CD14-positive monocyte (primary cell): ENCODE measurements at regions not wholly inside any gene's neighbourhood (a gene's known extent, or its start where the extent isn't known, plus 50 kb on each side); places are given as distances from the start of the nearest gene placed in this dataset.

Source experiments
- DNase-seq, 3 donors: peaks; one replicate each; pipeline ENCODE4 v3.0.0-alpha.2; 2011 to 2022
- H2AFZ ChIP-seq: 2 replicates; pipeline ENCODE4 v1.6.0; 2012; ENCODE audit warnings: mild to moderate bottlenecking, low read depth, low read length, inconsistent platforms; ENCODE audit not compliant: insufficient read depth, poor library complexity, severe bottlenecking
- H3K27ac ChIP-seq, 2 donors: 1 replicate in 1 of 2; 2 replicates in 1 of 2; pipeline ENCODE4 v1.5.1; 2012 to 2013; ENCODE audit warnings: low read length in 2 of 2, control low read depth in 1 of 2, inconsistent platforms in 1 of 2, low read depth in 1 of 2, mild to moderate bottlenecking in 1 of 2
- H3K27me3 ChIP-seq, 2 donors: one replicate each; pipeline versions ENCODE4 v1.6.0 to v1.6.1; 2011 to 2013; ENCODE audit warnings: low read length in 2 of 2; ENCODE audit not compliant: control insufficient read depth in 2 of 2, insufficient read depth in 2 of 2
- H3K36me3 ChIP-seq, 2 donors: replicated peaks in 1 of 2; 1 replicate in 1 of 2; 2 replicates in 1 of 2; pipeline versions ENCODE4 v1.5.1 to v1.6.1; 2012 to 2013; ENCODE audit warnings: low read length in 2 of 2, control low read depth in 1 of 2, inconsistent platforms in 1 of 2, mild to moderate bottlenecking in 1 of 2; ENCODE audit not compliant: insufficient read depth in 2 of 2, control insufficient read depth in 1 of 2
- H3K4me1 ChIP-seq, 2 donors: 1 replicate in 1 of 2; 2 replicates in 1 of 2; pipeline versions ENCODE4 v1.5.1 to v1.6.1; 2012 to 2013; ENCODE audit warnings: low read length in 2 of 2, control low read depth in 1 of 2, inconsistent platforms in 1 of 2, mild to moderate bottlenecking in 1 of 2, moderate library complexity in 1 of 2; ENCODE audit not compliant: insufficient read depth in 2 of 2, control insufficient read depth in 1 of 2
- H3K4me2 ChIP-seq: replicated peaks from 2 replicates; pipeline ENCODE3; 2012; ENCODE audit warnings: low read length, moderate library complexity, mild to moderate bottlenecking; ENCODE audit not compliant: poor library complexity, severe bottlenecking; ENCODE audit errors: extremely low read depth
- H3K4me3 ChIP-seq, 3 experiments: fragments of 200-600 bp in 1 of 3; sonication (generic) in 1 of 3; replicated peaks in 1 of 3; 1 replicate in 2 of 3; 2 replicates in 1 of 3; pipeline ENCODE4 v1.5.1; 2011 to 2013; ENCODE audit warnings: low read length in 3 of 3, mild to moderate bottlenecking in 3 of 3, control low read depth in 2 of 3, low read depth in 2 of 3, inconsistent platforms in 1 of 3, moderate library complexity in 1 of 3
- H3K79me2 ChIP-seq: 2 replicates; pipeline ENCODE4 v1.6.0; 2012; ENCODE audit warnings: mild to moderate bottlenecking, control low read depth, inconsistent platforms, low read length, moderate library complexity; ENCODE audit not compliant: insufficient read depth
- H3K9ac ChIP-seq: 2 replicates; pipeline ENCODE4 v1.6.0; 2017; ENCODE audit warnings: low read length, mild to moderate bottlenecking; ENCODE audit not compliant: insufficient read depth, poor library complexity, severe bottlenecking
- H3K9me3 ChIP-seq, 2 donors: replicated peaks in 1 of 2; 1 replicate in 1 of 2; 2 replicates in 1 of 2; pipeline versions ENCODE4 v1.5.1 to v1.6.1; 2012 to 2013; ENCODE audit warnings: low read length in 2 of 2, control low read depth in 1 of 2; ENCODE audit not compliant: control insufficient read depth in 1 of 2, insufficient read depth in 1 of 2
- H4K20me1 ChIP-seq: 2 replicates; pipeline ENCODE4 v1.6.0; 2012; ENCODE audit warnings: mild to moderate bottlenecking, low read length, control low read depth, moderate library complexity; ENCODE audit not compliant: insufficient read depth
- H3K27ac Mint-ChIP-seq, 7 donors: one replicate each; pipeline ENCODE4 v1.8.0; 2020; ENCODE audit warnings: mild to moderate bottlenecking in 7 of 7, mixed read lengths in 7 of 7, moderate library complexity in 6 of 7, inconsistent platforms in 2 of 7
- H3K27me3 Mint-ChIP-seq, 3 donors: one replicate each; pipeline ENCODE4 v1.8.0; 2021 to 2022; ENCODE audit warnings: low read depth in 3 of 3, mild to moderate bottlenecking in 3 of 3, mixed read lengths in 3 of 3, moderate library complexity in 3 of 3, inconsistent platforms in 1 of 3
- H3K36me3 Mint-ChIP-seq, 2 donors: one replicate each; pipeline ENCODE4 v1.8.0; 2020; ENCODE audit warnings: mixed read lengths in 2 of 2, inconsistent platforms in 1 of 2, mild to moderate bottlenecking in 1 of 2
- H3K4me1 Mint-ChIP-seq: one replicate; pipeline ENCODE4 v1.8.0; 2020; ENCODE audit warnings: mild to moderate bottlenecking, mixed read lengths
- H3K4me3 Mint-ChIP-seq, 2 donors: one replicate each; pipeline ENCODE4 v1.8.0; 2020; ENCODE audit warnings: mild to moderate bottlenecking in 2 of 2, mixed read lengths in 2 of 2, moderate library complexity in 1 of 2
- H3K9me3 Mint-ChIP-seq, 7 donors: one replicate each; pipeline ENCODE4 v1.8.0; 2020 to 2022; ENCODE audit warnings: mixed read lengths in 7 of 7, mild to moderate bottlenecking in 6 of 7, moderate library complexity in 6 of 7, inconsistent platforms in 2 of 7
- CTCF ChIP-seq: fragments of 200-600 bp; IDR thresholded peaks from one replicate; pipeline ENCODE4 v1.8.0; 2022; ENCODE audit warnings: antibody characterized with exemption, mild to moderate bottlenecking
- WGBS: methylation state at CpG from one replicate; pipeline ENCODE4 v1.1.5; 2013; ENCODE audit warnings: missing lambda C conversion rate; ENCODE audit not compliant: insufficient coverage; 5-methylcytosine and 5-hydroxymethylcytosine counted together
- intact Hi-C, 2 donors: fragments of 100-400 bp; cut with micrococcal nuclease; formaldehyde crosslinking; loops; one replicate each; pipeline versions ENCODE4 v1.15.0 to v1.15.1; 2023

- WGBS = 27% methylated on average over 1 of the region's 2 CpGs
- Histone ChIP-seq H2AFZ (no peak overlapping the region), H4K20me1 (no peaks in the 10 kb centered on the region), H3K27ac (no peak overlapping the region), H3K36me3 (no peaks in the 10 kb centered on the region), H3K4me1 (no peaks in the 10 kb centered on the region), H3K79me2 (no peaks in the 10 kb centered on the region), H3K4me3 (no peak overlapping the region), H3K9me3 (no peaks in the 10 kb centered on the region), H3K27me3 (no peaks in the 10 kb centered on the region), H3K4me2 (no peak overlapping the region), H3K9ac (no peak overlapping the region)
- H3K27ac Mint-ChIP-seq = no peak overlapping the region
- H3K27me3 Mint-ChIP-seq = peaks cover 0 to 2% (median 0%) of the 10 kb centered on the region in 3 donors
- no peak for DNase-seq
- no peaks in the 10 kb centered on the region for H3K36me3 Mint-ChIP-seq
- peaks cover 0 to 4% (median 0%) of the 10 kb centered on the region in 7 donors for H3K9me3 Mint-ChIP-seq
- no peak for TF ChIP-seq CTCF
- intact Hi-C loops = no loop called here
- no peak overlapping the region for H3K4me3 Mint-ChIP-seq
- no peaks in the 10 kb centered on the region for H3K4me1 Mint-ChIP-seq
Observed at GRCh38 chr5:156174225-156174624, 152.7 kb upstream of the SGCD start.

DNA sequence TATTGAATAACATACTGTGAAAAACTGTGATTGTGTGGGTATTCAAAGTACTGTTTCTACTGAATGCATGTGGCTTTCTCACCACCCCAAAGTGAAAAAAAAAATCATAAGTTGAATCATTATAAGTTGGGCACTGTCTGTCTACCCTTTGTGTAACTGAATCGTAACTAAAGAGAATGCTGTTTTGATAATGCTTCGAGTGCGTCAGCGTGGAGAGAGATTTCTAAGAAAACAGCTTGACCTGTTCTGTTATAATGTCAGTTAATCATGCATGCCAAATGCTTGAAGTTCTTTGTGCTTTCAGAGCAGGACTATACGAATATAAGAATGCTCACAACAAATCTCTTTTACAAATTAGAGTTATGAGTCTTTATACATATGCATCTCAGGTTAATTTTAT, 148.8 kb upstream of the SGCD start:
- Histone ChIP-seq H3K27me3 (no peaks in the 10 kb centered on the region), H3K79me2 (no peaks in the 10 kb centered on the region), H3K36me3 (no peaks in the 10 kb centered on the region), H3K4me1 (no peaks in the 10 kb centered on the region), H3K9me3 (no peaks in the 10 kb centered on the region), H3K27ac (no peak overlapping the region), H3K9ac (no peak overlapping the region), H3K4me3 (no peak overlapping the region), H4K20me1 (no peaks in the 10 kb centered on the region), H3K4me2 (no peak overlapping the region), H2AFZ (no peak overlapping the region)
- Mint-ChIP-seq H3K27ac (no peak overlapping the region), H3K27me3 (peaks cover 0 to 2% (median 0%) of the 10 kb centered on the region in 3 donors), H3K4me1 (no peaks in the 10 kb centered on the region), H3K9me3 (peaks cover 0 to 4% (median 2%) of the 10 kb centered on the region in 7 donors), H3K4me3 (no peak overlapping the region), H3K36me3 (no peaks in the 10 kb centered on the region)
- intact Hi-C loops = no loop called here
- no peak for DNase-seq
- no peak for TF ChIP-seq CTCF
- 79% methylated on average over 3 of the region's 5 CpGs for WGBS
